ENCODE measurements at regions not wholly inside any gene's neighbourhood (a gene's known extent, or its start where the extent isn't known, plus 50 kb on each side); places are given as distances from the start of the nearest gene placed in this dataset.

DNA sequence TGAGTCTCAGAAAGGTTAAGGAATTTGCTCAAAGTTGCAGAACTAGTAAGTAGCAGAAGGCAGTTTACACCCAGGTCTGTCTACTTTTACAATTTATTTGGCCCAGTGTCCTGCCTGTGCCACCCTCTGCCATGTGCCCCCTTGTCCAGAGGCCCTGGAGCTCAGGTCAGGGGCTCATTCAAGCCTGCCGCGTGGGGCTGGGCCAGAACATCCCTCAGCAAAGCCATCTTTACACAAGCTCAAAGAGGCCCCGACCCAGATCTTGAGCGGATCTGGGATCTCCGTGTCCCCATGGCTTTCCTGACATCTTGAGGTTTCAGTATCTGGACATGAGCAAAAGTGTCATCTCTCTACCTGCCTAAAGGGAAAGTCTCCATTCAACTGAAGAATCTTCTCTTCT, 76.4 kb upstream of the VSTM2B start:
- no peak overlapping the region for H3K4me2 ChIP-seq (ENCODE audit: low read length)
- TF ChIP-seq, protein P1, sequence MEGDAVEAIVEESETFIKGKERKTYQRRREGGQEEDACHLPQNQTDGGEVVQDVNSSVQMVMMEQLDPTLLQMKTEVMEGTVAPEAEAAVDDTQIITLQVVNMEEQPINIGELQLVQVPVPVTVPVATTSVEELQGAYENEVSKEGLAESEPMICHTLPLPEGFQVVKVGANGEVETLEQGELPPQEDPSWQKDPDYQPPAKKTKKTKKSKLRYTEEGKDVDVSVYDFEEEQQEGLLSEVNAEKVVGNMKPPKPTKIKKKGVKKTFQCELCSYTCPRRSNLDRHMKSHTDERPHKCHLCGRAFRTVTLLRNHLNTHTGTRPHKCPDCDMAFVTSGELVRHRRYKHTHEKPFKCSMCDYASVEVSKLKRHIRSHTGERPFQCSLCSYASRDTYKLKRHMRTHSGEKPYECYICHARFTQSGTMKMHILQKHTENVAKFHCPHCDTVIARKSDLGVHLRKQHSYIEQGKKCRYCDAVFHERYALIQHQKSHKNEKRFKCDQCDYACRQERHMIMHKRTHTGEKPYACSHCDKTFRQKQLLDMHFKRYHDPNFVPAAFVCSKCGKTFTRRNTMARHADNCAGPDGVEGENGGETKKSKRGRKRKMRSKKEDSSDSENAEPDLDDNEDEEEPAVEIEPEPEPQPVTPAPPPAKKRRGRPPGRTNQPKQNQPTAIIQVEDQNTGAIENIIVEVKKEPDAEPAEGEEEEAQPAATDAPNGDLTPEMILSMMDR (conservative IDR thresholded peaks at IDR 0.05; ENCODE audit: low read length): no peak
- TF ChIP-seq EZH2phosphoT487 (IDR thresholded peaks at IDR 0.05; ENCODE audit: borderline replicate concordance, low read depth, low read length): no peak
- no peaks in the 10 kb centered on the region for H3K4me1 ChIP-seq (ENCODE audit: insufficient read depth, low read length, poor library complexity, severe bottlenecking)
- H3K79me2 ChIP-seq (ENCODE audit: insufficient read depth, low read depth, low read length): no peaks in the 10 kb centered on the region
- H3K27ac ChIP-seq (ENCODE audit: low read depth, low read length, poor library complexity, severe bottlenecking): no peak overlapping the region
- intact Hi-C loops (cut with micrococcal nuclease; ENCODE audit: unreplicated experiment): no loop called here
- DNase-seq (ENCODE audit: low spot score): no peak
- H3K9me3 ChIP-seq (ENCODE audit: low read length): no peaks in the 10 kb centered on the region
- H3K36me3 ChIP-seq (ENCODE audit: insufficient read depth, low read length): no peaks in the 10 kb centered on the region
- no peak overlapping the region for H3K4me3 ChIP-seq (ENCODE audit: low read depth, low read length, poor library complexity, severe bottlenecking)
- H2AFZ ChIP-seq (ENCODE audit: low read length): no peak overlapping the region
- ChIA-PET CTCF (ENCODE audit: unreplicated experiment) (no interaction called here), POLR2A (no interaction called here)
- H3K9me2 ChIP-seq (ENCODE audit: insufficient read depth, low read length): no peaks in the 10 kb centered on the region
- BruUV-seq (replicated peaks): no TSS peak
- H4K20me1 ChIP-seq (ENCODE audit: insufficient read depth, low read length): no peaks in the 10 kb centered on the region

GRCh38 chr19:29450306-29450705, 75.5 kb upstream of the VSTM2B start:
- Histone ChIP-seq H3K4me1 (ENCODE audit: insufficient read depth, low read length, poor library complexity, severe bottlenecking) (no peaks in the 10 kb centered on the region), H3K4me2 (ENCODE audit: low read length) (no peak overlapping the region), H3K79me2 (ENCODE audit: insufficient read depth, low read depth, low read length) (no peaks in the 10 kb centered on the region), H3K9me3 (ENCODE audit: low read length) (no peaks in the 10 kb centered on the region), H3K27ac (ENCODE audit: low read depth, low read length, poor library complexity, severe bottlenecking) (no peak overlapping the region), H4K20me1 (ENCODE audit: insufficient read depth, low read length) (no peaks in the 10 kb centered on the region), H3K36me3 (ENCODE audit: insufficient read depth, low read length) (no peaks in the 10 kb centered on the region), H3K4me3 (ENCODE audit: low read depth, low read length, poor library complexity, severe bottlenecking) (no peak overlapping the region), H2AFZ (ENCODE audit: low read length) (no peak overlapping the region), H3K9me2 (ENCODE audit: insufficient read depth, low read length) (no peaks in the 10 kb centered on the region)
- CTCF ChIA-PET (ENCODE audit: unreplicated experiment): no interaction called here
- POLR2A ChIA-PET: no interaction called here
- intact Hi-C loops (cut with micrococcal nuclease; ENCODE audit: unreplicated experiment): no loop called here
- DNase-seq (ENCODE audit: low spot score): no peak
- no TSS peak for BruUV-seq (replicated peaks)
- TF ChIP-seq, protein P1 (conservative IDR thresholded peaks at IDR 0.05; ENCODE audit: low read length): no peak
- no peak for TF ChIP-seq EZH2phosphoT487 (IDR thresholded peaks at IDR 0.05; ENCODE audit: borderline replicate concordance, low read depth, low read length)

GRCh38 chr19:29450812-29451211, 75.0 kb upstream of the VSTM2B start:
- ChIA-PET POLR2A (no interaction called here), CTCF (ENCODE audit: unreplicated experiment) (no interaction called here)
- Histone ChIP-seq H3K9me2 (ENCODE audit: insufficient read depth, low read length) (no peaks in the 10 kb centered on the region), H3K4me3 (ENCODE audit: low read depth, low read length, poor library complexity, severe bottlenecking) (no peak overlapping the region), H3K4me1 (ENCODE audit: insufficient read depth, low read length, poor library complexity, severe bottlenecking) (no peaks in the 10 kb centered on the region), H3K4me2 (ENCODE audit: low read length) (no peak overlapping the region), H3K27ac (ENCODE audit: low read depth, low read length, poor library complexity, severe bottlenecking) (no peak overlapping the region), H3K36me3 (ENCODE audit: insufficient read depth, low read length) (no peaks in the 10 kb centered on the region), H4K20me1 (ENCODE audit: insufficient read depth, low read length) (no peaks in the 10 kb centered on the region), H3K79me2 (ENCODE audit: insufficient read depth, low read depth, low read length) (no peaks in the 10 kb centered on the region), H3K9me3 (ENCODE audit: low read length) (no peaks in the 10 kb centered on the region), H2AFZ (ENCODE audit: low read length) (no peak overlapping the region)
- DNase-seq (ENCODE audit: low spot score): no peak
- intact Hi-C loops (cut with micrococcal nuclease; ENCODE audit: unreplicated experiment): no loop called here
- BruUV-seq (replicated peaks): no TSS peak
- TF ChIP-seq, protein P1 (conservative IDR thresholded peaks at IDR 0.05; ENCODE audit: low read length): no peak
- no peak for TF ChIP-seq EZH2phosphoT487 (IDR thresholded peaks at IDR 0.05; ENCODE audit: borderline replicate concordance, low read depth, low read length)
